Caki2 (cell line): ENCODE measurements at regions not wholly inside any gene's neighbourhood (a gene's known extent, or its start where the extent isn't known, plus 50 kb on each side); places are given as distances from the start of the nearest gene placed in this dataset.

Source experiments
- DNase-seq: peaks from one replicate; pipeline ENCODE4 v3.0.0-alpha.2; 2015; ENCODE audit warnings: low read depth
- in situ Hi-C: cut with HindIII; loops from 2 replicates; pipeline ENCODE4 v1.10.0; 2016; ENCODE audit warnings: low sequenced_read_pairs, low pct_unique_long_range_greater_than_20kb, mixed read lengths

- DNase-seq, result no peak
- in situ Hi-C loops, result no loop called here
Observed at GRCh38 chr2:15700131-15700530, 108.5 kb downstream of the DDX1 start.

- in situ Hi-C loops, result no loop called here
- no peak for DNase-seq
Observed at GRCh38 chr2:15700599-15701340, 109.1 kb downstream of the DDX1 start.

- in situ Hi-C loops, result no loop called here
- DNase-seq, result no peak
Observed at GRCh38 chr2:15701341-15701907, 109.8 kb downstream of the DDX1 start.

DNA sequence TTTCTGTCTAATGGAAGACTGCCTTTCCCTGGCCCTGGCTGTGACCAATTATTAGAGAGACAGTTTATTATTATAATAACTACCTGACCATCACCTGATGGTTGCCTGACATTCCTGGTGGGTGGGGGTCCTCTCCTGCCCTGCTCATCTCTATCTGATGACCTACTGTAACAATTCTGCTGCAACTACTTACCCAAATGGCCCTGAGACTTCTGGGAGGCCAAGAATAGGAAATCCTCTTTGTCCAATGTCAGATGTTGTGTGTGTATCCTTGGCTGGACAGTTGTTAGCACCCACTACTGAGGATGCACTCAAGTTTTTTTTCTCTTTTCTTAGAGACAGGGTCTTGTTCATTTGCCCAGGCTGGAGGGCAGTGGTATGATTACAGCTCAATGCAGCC, 110.3 kb downstream of the DDX1 start:
- in situ Hi-C loops, result no loop called here
- DNase-seq, result no peak

- in situ Hi-C loops, result no loop called here
- no peak for DNase-seq
Observed at GRCh38 chr2:15702452-15702851, 110.8 kb downstream of the DDX1 start.

- in situ Hi-C loops, result no loop called here
- no peak for DNase-seq
Observed at GRCh38 chr2:15703365-15703869, 111.7 kb downstream of the DDX1 start.

DNA sequence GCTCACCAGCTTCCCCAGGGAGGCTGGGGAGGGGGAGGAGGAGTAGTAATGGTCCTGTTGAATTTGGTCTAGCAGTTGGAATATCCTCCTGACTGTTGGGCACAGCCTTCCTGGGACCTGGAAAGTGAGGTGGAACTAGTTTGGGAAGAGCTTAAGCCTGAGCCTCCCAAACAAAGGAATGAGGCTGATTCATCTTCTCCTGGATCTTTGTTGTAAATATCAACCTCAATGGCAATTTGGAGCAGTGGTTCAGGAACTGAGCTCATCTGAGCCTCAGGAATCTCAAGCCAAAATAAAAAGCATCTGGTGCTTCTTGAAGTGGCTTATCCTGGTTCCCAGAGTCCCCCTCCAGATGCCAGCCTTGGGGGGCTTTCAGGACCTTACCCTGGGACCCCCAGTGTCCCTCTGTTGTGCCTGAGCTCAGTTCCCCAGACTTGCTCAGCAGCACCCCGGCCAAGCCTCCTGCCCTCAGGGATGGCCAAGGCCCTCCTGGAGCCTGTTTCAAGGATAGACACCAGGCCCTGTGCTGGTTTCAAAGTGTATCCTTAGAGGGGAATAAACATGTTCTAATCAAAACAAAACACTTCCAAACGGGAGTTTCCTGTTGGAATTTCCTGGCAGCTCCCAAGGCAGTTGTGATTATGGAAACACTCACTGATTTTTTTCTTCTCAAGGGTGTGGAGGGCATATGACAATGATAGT, 112.6 kb downstream of the DDX1 start:
- DNase-seq, result no peak
- in situ Hi-C loops, result no loop called here

DNA sequence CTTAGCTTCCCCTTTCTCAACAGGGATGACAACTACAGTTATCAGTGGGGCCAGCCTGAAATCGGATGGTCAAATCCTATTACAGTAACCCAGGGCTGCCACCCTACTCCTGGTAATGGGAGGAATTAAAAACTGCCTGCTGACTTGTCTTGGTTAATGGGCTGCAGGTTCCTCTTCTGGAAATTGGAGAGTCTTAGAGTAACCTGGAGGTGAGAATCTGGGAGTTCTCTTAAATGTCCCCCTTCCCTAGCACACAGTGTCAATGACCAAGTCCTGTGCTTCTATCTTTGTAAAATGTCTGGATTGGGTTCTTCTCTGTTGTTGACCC, 113.1 kb downstream of the DDX1 start:
- in situ Hi-C loops, result no loop called here
- DNase-seq, result no peak

- in situ Hi-C loops, result no loop called here
- no peak for DNase-seq
Observed at GRCh38 chr2:15705310-15705709, 113.6 kb downstream of the DDX1 start.

- DNase-seq, result no peak
- in situ Hi-C loops, result no loop called here
Observed at GRCh38 chr2:15705839-15706386, 114.2 kb downstream of the DDX1 start.

- no peak for DNase-seq
- in situ Hi-C loops, result no loop called here
Observed at GRCh38 chr2:15706424-15706823, 114.8 kb downstream of the DDX1 start.

DNA sequence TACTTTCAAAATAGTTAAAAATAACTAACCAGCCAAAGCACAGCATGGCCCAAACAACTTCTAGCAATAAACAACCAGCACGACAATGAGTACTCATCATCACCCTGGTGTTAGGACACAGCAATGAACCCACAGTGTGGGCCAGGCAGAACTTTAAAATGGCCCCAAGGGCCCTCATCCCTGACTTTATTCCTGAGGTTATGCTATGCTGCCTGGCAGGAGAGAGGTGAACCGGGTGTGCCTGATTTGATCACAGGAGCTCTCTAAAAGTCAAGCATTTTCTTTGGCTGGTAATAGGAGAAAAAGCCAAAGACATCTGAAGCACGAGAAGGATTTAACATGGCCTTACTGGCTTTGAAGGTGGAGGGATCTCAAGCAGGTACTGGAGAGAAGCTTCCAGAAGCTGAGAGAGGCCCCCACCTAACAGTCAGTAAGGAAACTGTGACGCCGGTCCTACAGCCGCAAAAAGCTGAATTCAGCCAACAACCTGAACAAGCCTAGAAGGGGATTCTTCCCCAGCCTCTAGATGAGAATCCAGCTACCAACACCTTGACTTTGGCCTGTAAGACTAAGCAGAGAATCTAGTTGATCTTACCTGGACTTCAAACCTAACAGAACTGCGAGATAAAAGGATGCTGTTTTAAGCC, 115.4 kb downstream of the DDX1 start:
- in situ Hi-C loops, result no loop called here
- DNase-seq, result no peak

- in situ Hi-C loops, result no loop called here
- DNase-seq, result no peak
Observed at GRCh38 chr2:15708161-15708560, 116.5 kb downstream of the DDX1 start.

DNA sequence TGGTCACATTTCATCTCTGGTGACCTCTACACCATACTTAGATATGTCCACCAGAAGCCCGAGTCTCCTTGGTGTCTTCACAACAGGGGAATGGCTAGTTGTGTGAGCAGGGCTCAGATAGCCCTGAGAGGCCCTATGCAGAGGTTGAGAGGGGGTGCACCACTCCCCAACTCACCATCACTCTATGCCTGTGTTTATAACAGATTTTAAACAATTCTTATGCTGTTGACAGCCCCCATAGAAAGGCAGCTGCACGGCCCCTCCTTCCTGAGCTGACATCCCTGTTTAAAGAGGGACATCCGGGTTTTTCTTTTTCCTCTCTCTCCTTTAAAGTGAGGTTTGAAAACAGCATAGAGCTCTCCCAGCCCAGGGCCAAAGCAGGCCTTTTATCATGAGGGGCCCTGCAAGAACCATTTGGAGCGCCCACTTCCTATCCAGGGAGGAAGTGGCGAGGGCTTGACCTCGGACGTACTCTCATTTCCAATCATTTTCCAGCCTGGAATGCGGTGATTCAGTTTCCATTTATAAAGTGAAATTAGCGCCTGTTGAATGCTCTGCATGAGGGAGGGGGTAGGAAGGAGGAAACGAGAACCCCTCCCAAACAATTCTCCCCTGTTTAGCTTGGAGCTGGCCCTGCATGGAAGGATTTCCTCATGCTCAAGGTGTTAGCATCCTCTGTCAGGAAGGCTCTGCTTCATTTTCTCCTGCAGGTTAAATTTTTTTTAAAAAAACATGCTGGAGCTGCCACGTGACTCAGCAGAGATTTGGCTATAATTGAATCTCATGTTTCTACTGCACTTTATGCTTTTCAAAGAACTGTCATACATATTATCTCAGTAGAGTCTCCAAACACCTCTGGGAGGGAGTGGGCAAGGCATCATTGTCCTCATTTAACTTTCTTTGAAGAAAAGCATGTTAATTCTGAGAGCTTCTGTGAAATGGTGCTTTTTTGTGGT, 117.5 kb downstream of the DDX1 start:
- in situ Hi-C loops, result no loop called here

DNA sequence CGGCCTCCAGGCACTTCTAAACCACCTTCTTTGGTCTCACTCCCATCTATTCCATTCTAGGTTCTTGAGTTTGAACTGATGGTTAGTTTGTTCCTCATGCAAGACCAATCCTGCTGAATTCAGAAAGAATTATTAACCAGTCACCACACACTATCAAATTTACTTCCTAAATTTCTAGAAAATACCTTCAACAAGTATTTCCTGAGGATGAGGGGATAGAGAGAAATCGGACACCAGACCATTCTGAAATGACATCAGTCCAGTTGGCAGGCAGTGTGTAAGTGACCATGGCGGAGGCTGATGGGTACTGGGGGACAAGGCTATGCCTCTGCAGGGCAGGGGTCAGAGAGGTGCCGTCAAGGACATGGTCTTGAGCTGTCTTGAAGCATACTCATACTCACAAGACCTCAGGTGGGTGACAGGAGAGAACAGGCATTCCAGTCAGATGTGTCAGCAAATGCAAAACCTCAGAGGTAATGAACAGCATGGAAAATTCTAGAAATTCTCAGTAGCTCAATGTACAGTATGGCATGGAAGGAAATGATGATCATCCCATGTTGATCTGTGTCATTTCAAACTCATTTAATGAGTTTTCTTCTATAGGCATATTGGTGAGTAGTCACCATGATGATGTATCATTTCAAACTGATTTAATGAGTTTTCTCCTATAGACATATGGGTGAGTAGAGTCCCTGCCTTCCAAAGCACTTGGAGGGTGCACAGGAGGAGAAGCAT, 119.6 kb downstream of the DDX1 start:
- DNase-seq, result no peak
- in situ Hi-C loops, result no loop called here

More for the DNA sequence above, 117.5 kb downstream of the DDX1 start:
- DNase-seq, result no peak

DNA sequence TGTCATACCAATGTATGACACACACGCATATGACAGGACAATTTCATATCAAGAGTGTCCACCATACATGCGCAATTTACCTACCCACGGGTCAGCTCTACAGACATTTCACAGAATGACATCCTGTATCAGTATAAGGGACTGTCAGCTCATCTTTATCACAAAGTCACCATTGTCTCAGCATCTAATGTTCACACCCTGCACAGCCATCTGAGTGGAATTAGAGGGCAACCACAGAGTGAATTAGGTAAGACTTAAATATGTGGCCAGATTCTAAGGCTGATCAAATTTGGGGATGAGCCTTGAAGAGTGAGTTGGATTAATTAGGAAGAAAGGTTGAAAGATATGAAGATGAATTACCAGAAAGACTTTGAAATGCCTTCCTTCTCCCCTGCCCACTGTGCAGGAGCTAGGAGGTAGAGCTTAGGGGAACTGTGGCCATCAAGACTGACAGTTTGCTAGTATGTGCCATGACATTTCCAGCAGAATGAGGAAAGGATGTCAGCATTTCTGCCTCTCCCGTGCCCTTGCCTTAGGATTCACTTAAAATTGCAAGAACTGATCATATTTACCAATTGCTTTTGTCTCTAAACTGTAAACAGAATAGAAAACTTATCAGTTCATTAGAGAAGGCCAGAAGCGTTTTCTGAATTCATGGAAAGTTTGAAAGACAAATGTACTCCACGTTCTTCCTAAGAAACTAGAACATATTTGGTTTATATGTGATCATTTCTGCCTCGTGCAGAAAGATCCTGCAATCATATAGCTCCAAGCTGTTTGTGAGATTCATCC, 121.1 kb downstream of the DDX1 start:
- in situ Hi-C loops, result no loop called here
- no peak for DNase-seq
